Neural progenitor cell (in vitro differentiated cells): ENCODE measurements at regions not wholly inside any gene's neighbourhood (a gene's known extent, or its start where the extent isn't known, plus 50 kb on each side); places are given as distances from the start of the nearest gene placed in this dataset.
A peak's percentile ranks its signal among the peaks of the same experiment; 100 is the strongest.

Source experiments
- DNase-seq: peaks from one replicate; pipeline ENCODE4 v3.0.0-alpha.2; 2016; ENCODE audit warnings: low spot score
- H2AFZ ChIP-seq: fragments of 200-600 bp; sonication (generic); replicated peaks from 2 replicates; pipeline ENCODE4 v1.6.1; 2016; ENCODE audit warnings: antibody characterized with exemption
- H3F3A ChIP-seq: fragments of 200-600 bp; sonication (generic); 2 replicates; pipeline ENCODE4 v1.6.1; 2016; ENCODE audit warnings: antibody characterized with exemption, low read depth
- H3K27ac ChIP-seq: fragments of 200-600 bp; sonication (generic); 2 replicates; pipeline ENCODE4 v1.5.1; 2016; ENCODE audit warnings: mild to moderate bottlenecking
- H3K27me3 ChIP-seq: fragments of 200-600 bp; sonication (generic); 2 replicates; pipeline ENCODE4 v1.6.1; 2016; ENCODE audit warnings: mild to moderate bottlenecking, moderate library complexity
- H3K36me3 ChIP-seq: fragments of 200-600 bp; sonication (generic); 2 replicates; pipeline ENCODE4 v1.5.1; 2016
- H3K4me1 ChIP-seq: fragments of 200-600 bp; sonication (generic); 2 replicates; pipeline ENCODE4 v1.6.1; 2016; ENCODE audit warnings: mixed run types
- H3K4me2 ChIP-seq: fragments of 200-600 bp; sonication (generic); 2 replicates; pipeline ENCODE4 v1.6.1; 2016
- H3K4me3 ChIP-seq: fragments of 200-600 bp; sonication (generic); 2 replicates; pipeline ENCODE4 v1.5.1; 2016
- H3K79me2 ChIP-seq: fragments of 200-600 bp; sonication (generic); 2 replicates; pipeline ENCODE4 v1.6.1; 2016; ENCODE audit warnings: low read depth
- H3K9ac ChIP-seq: fragments of 200-600 bp; sonication (generic); 2 replicates; pipeline ENCODE4 v1.6.1; 2016
- H3K9me3 ChIP-seq: fragments of 200-600 bp; sonication (generic); 2 replicates; pipeline ENCODE4 v1.5.1; 2016; ENCODE audit warnings: low read depth
- H4K20me1 ChIP-seq: fragments of 200-600 bp; sonication (generic); 2 replicates; pipeline ENCODE4 v1.6.1; 2016; ENCODE audit warnings: low read depth
- H3K27ac Mint-ChIP-seq: 3 replicates; pipeline ENCODE4 v1.8.0; 2021; ENCODE audit warnings: mixed read lengths
- H3K27me3 Mint-ChIP-seq: 2 replicates; pipeline ENCODE4 v1.8.0; 2022; ENCODE audit warnings: low read depth, mild to moderate bottlenecking, inconsistent platforms, moderate library complexity, mixed read lengths; ENCODE audit not compliant: insufficient read depth
- H3K36me3 Mint-ChIP-seq: 3 replicates; pipeline ENCODE4 v1.8.0; 2021; ENCODE audit warnings: mixed read lengths
- H3K4me1 Mint-ChIP-seq: 3 replicates; pipeline ENCODE4 v1.8.0; 2021; ENCODE audit warnings: mixed read lengths
- H3K4me3 Mint-ChIP-seq: 3 replicates; pipeline ENCODE4 v1.8.0; 2021; ENCODE audit warnings: mild to moderate bottlenecking, moderate library complexity, mixed read lengths
- H3K9me3 Mint-ChIP-seq: 3 replicates; pipeline ENCODE4 v1.8.0; 2020; ENCODE audit warnings: mixed read lengths
- CTCF ChIP-seq: fragments of 200-600 bp; sonication (generic); IDR thresholded peaks from 2 replicates; pipeline ENCODE4 v1.5.1; 2017; ENCODE audit warnings: antibody characterized with exemption, mild to moderate bottlenecking
- EZH2 ChIP-seq: fragments of 200-600 bp; sonication (generic); IDR thresholded peaks from 2 replicates; pipeline ENCODE4 v1.6.1; 2017; ENCODE audit warnings: antibody characterized with exemption, mild to moderate bottlenecking, moderate library complexity
- EZH2phosphoT487 ChIP-seq: fragments of 200-600 bp; sonication (generic); IDR thresholded peaks from 2 replicates; pipeline ENCODE4 v1.6.1; 2017; ENCODE audit warnings: antibody characterized with exemption

GRCh38 chr6:104484191-104484590 lies 375.5 kb downstream of the HACE1 start:
- Histone ChIP-seq H3K27ac (no peak overlapping the region), H3K9ac (no peak overlapping the region), H3K27me3 (peaks cover 11% of the 10 kb centered on the region), H3K9me3 (no peaks in the 10 kb centered on the region), H3K4me2 (no peak overlapping the region), H4K20me1 (no peaks in the 10 kb centered on the region), H3K4me1 (no peaks in the 10 kb centered on the region), H3K36me3 (no peaks in the 10 kb centered on the region), H3F3A (no peaks in the 10 kb centered on the region), H3K79me2 (no peaks in the 10 kb centered on the region), H2AFZ (no peak overlapping the region), H3K4me3 (no peak overlapping the region)
- Mint-ChIP-seq H3K4me3 (no peak overlapping the region), H3K36me3 (no peaks in the 10 kb centered on the region), H3K27me3 (peaks cover 3% of the 10 kb centered on the region), H3K27ac (no peak overlapping the region), H3K9me3 (peaks cover 1% of the 10 kb centered on the region), H3K4me1 (peaks cover 11% of the 10 kb centered on the region)
- no peak for TF ChIP-seq EZH2phosphoT487
- DNase-seq = no peak

GRCh38 chr6:104483225-104483834 lies 376.4 kb downstream of the HACE1 start:
- H4K20me1 ChIP-seq = no peaks in the 10 kb centered on the region
- H3K4me2 ChIP-seq = no peak overlapping the region
- H2AFZ ChIP-seq = no peak overlapping the region
- Mint-ChIP-seq H3K36me3 (no peaks in the 10 kb centered on the region), H3K27me3 (peaks cover 3% of the 10 kb centered on the region), H3K27ac (no peak overlapping the region), H3K4me1 (peaks cover 11% of the 10 kb centered on the region), H3K4me3 (no peak overlapping the region), H3K9me3 (no peaks in the 10 kb centered on the region)
- no peaks in the 10 kb centered on the region for H3K4me1 ChIP-seq
- H3K9me3 ChIP-seq = no peaks in the 10 kb centered on the region
- DNase-seq = no peak
- H3K36me3 ChIP-seq = no peaks in the 10 kb centered on the region
- H3K9ac ChIP-seq = no peak overlapping the region
- H3F3A ChIP-seq = no peaks in the 10 kb centered on the region
- no peak overlapping the region for H3K4me3 ChIP-seq
- H3K27me3 ChIP-seq = peaks cover 20% of the 10 kb centered on the region
- no peak overlapping the region for H3K27ac ChIP-seq
- no peak for TF ChIP-seq EZH2phosphoT487
- TF ChIP-seq CTCF = peak; percentile 82
- TF ChIP-seq EZH2 = no peak
- H3K79me2 ChIP-seq = no peaks in the 10 kb centered on the region

- Mint-ChIP-seq H3K4me1 (peaks cover 8% of the 10 kb centered on the region), H3K4me3 (no peak overlapping the region), H3K27me3 (no peaks in the 10 kb centered on the region), H3K36me3 (no peaks in the 10 kb centered on the region), H3K9me3 (no peaks in the 10 kb centered on the region), H3K27ac (no peak overlapping the region)
- Histone ChIP-seq H3K4me2 (peak overlapping the region; percentile 1), H3K27me3 (peaks cover 53% of the 10 kb centered on the region), H3K4me1 (peaks cover 23% of the 10 kb centered on the region), H3K27ac (no peak overlapping the region), H3K36me3 (no peaks in the 10 kb centered on the region), H3F3A (peaks cover 2% of the 10 kb centered on the region), H3K9ac (no peak overlapping the region), H3K9me3 (no peaks in the 10 kb centered on the region), H4K20me1 (peaks cover 6% of the 10 kb centered on the region), H3K79me2 (no peaks in the 10 kb centered on the region), H2AFZ (no peak overlapping the region), H3K4me3 (no peak overlapping the region)
- DNase-seq = peak; percentile 76
- no peak for TF ChIP-seq EZH2
- no peak for TF ChIP-seq CTCF
- peak; percentile 97 for TF ChIP-seq EZH2phosphoT487
Observed at GRCh38 chr6:104477569-104477968, 382.1 kb downstream of the HACE1 start.

DNA sequence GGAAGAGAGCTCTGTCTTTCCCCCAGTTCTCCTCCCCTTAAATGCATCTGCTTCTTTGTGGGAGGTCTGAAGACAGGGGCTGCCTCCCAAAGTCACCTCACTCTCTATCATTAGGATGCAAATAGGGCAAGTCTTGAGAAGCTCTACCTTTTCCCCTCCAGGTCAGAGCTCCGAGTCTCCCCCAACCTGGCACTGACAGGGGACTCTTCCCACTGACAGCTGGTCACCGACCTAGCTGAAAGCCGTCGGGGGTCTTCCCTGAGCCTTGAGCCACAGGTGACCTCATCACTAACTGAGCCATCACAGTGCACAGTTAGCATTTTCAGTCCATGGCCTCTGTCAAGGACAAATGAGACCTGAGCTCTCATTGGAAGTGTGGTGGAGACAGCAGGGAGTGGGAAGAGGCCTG lies 386.7 kb downstream of the HACE1 start:
- Mint-ChIP-seq H3K27ac (no peak overlapping the region), H3K4me1 (peaks cover 19% of the 10 kb centered on the region), H3K27me3 (peaks cover 2% of the 10 kb centered on the region), H3K4me3 (no peak overlapping the region), H3K36me3 (no peaks in the 10 kb centered on the region), H3K9me3 (no peaks in the 10 kb centered on the region)
- no peak for TF ChIP-seq EZH2
- no peak for TF ChIP-seq CTCF
- TF ChIP-seq EZH2phosphoT487 = no peak
- H3K4me1 ChIP-seq = peaks cover 31% of the 10 kb centered on the region
- H3K79me2 ChIP-seq = no peaks in the 10 kb centered on the region
- H4K20me1 ChIP-seq = peaks cover 3% of the 10 kb centered on the region
- H3K4me2 ChIP-seq = peak overlapping the region; percentile 59
- DNase-seq = peak; percentile 63
- H3K27ac ChIP-seq = no peak overlapping the region
- no peak overlapping the region for H3K9ac ChIP-seq
- no peaks in the 10 kb centered on the region for H3K36me3 ChIP-seq
- no peaks in the 10 kb centered on the region for H3K9me3 ChIP-seq
- H3K4me3 ChIP-seq = no peak overlapping the region
- H3F3A ChIP-seq = peaks cover 12% of the 10 kb centered on the region
- no peak overlapping the region for H2AFZ ChIP-seq
- H3K27me3 ChIP-seq = peaks cover 31% of the 10 kb centered on the region
